Astrocyte (in vitro differentiated cells and primary cell): ENCODE measurements at regions not wholly inside any gene's neighbourhood (a gene's known extent, or its start where the extent isn't known, plus 50 kb on each side); places are given as distances from the start of the nearest gene placed in this dataset.

Source experiments
- DNase-seq: peaks from one replicate; pipeline ENCODE4 v3.0.0-alpha.2; 2010; ENCODE audit warnings: low read depth
- FAIRE-seq: peaks from 2 replicates; lab custom pipeline; 2011; peaks lifted over from hg19 to GRCh38; lab: Jason Lieb, UNC
- H2AFZ ChIP-seq: 2 replicates; pipeline ENCODE4 v1.6.0; 2012; ENCODE audit warnings: low read depth, low read length, inconsistent platforms
- H3K27ac ChIP-seq: 2 replicates; pipeline ENCODE4 v1.5.1; 2011; ENCODE audit warnings: low read depth, low read length, inconsistent platforms
- H3K27me3 ChIP-seq: 2 replicates; pipeline ENCODE4 v1.6.0; 2011; ENCODE audit warnings: low read length, inconsistent platforms; ENCODE audit not compliant: insufficient read depth
- H3K36me3 ChIP-seq: 2 replicates; pipeline ENCODE4 v1.5.1; 2011; ENCODE audit warnings: low read length, inconsistent platforms; ENCODE audit not compliant: insufficient read depth
- H3K4me1 ChIP-seq: 2 replicates; pipeline ENCODE4 v1.5.1; 2011; ENCODE audit warnings: low read length, inconsistent platforms; ENCODE audit not compliant: insufficient read depth
- H3K4me2 ChIP-seq: 2 replicates; pipeline ENCODE4 v1.6.0; 2012; ENCODE audit warnings: low read length, inconsistent platforms
- H3K4me3 ChIP-seq: 2 replicates; pipeline ENCODE4 v1.5.1; 2011; ENCODE audit warnings: low read depth, mild to moderate bottlenecking, low read length, inconsistent platforms; ENCODE audit not compliant: insufficient read depth
- H3K79me2 ChIP-seq: 2 replicates; pipeline ENCODE4 v1.6.0; 2012; ENCODE audit warnings: mild to moderate bottlenecking, low read length, inconsistent platforms; ENCODE audit not compliant: insufficient read depth
- H3K9ac ChIP-seq: 2 replicates; pipeline ENCODE4 v1.6.0; 2012; ENCODE audit warnings: mild to moderate bottlenecking, low read length, inconsistent platforms
- H3K9me3 ChIP-seq: 2 replicates; pipeline ENCODE4 v1.5.1; 2012; ENCODE audit warnings: low read depth, mild to moderate bottlenecking, low read length, inconsistent platforms; ENCODE audit not compliant: insufficient read depth
- H4K20me1 ChIP-seq: 2 replicates; pipeline ENCODE4 v1.6.0; 2012; ENCODE audit warnings: low read length, inconsistent platforms; ENCODE audit not compliant: insufficient read depth
- H3K27ac Mint-ChIP-seq: one replicate; pipeline ENCODE4 v1.8.0; 2021; ENCODE audit warnings: mild to moderate bottlenecking, mixed read lengths; ENCODE audit not compliant: unreplicated experiment
- H3K27me3 Mint-ChIP-seq: one replicate; pipeline ENCODE4 v1.8.0; 2021; ENCODE audit warnings: low read depth, mixed read lengths; ENCODE audit not compliant: unreplicated experiment
- H3K36me3 Mint-ChIP-seq: one replicate; pipeline ENCODE4 v1.8.0; 2021; ENCODE audit warnings: low read depth, mixed read lengths; ENCODE audit not compliant: unreplicated experiment
- H3K4me1 Mint-ChIP-seq: one replicate; pipeline ENCODE4 v1.8.0; 2021; ENCODE audit warnings: low read depth, mixed read lengths; ENCODE audit not compliant: unreplicated experiment
- H3K4me3 Mint-ChIP-seq: one replicate; pipeline ENCODE4 v1.8.0; 2021; ENCODE audit warnings: mild to moderate bottlenecking, moderate library complexity, mixed read lengths; ENCODE audit not compliant: unreplicated experiment
- H3K9me3 Mint-ChIP-seq: one replicate; pipeline ENCODE4 v1.8.0; 2021; ENCODE audit warnings: mild to moderate bottlenecking, mixed read lengths; ENCODE audit not compliant: unreplicated experiment
- CTCF ChIP-seq: IDR thresholded peaks from 2 replicates; pipeline ENCODE4 v1.5.1; 2011; ENCODE audit warnings: low read depth, mild to moderate bottlenecking, inconsistent platforms, low read length, moderate library complexity; ENCODE audit not compliant: insufficient read depth
- EZH2 ChIP-seq: IDR thresholded peaks from 2 replicates; pipeline ENCODE4 v1.6.1; 2012; ENCODE audit warnings: mild to moderate bottlenecking, low read length, inconsistent platforms; ENCODE audit not compliant: insufficient read depth

GRCh38 chr16:80337786-80338185, 203.0 kb upstream of the DYNLRB2 start:
- no peak for FAIRE-seq
- Histone ChIP-seq H3K36me3 (no peaks in the 10 kb centered on the region), H3K4me3 (no peak overlapping the region), H3K9ac (no peak overlapping the region), H2AFZ (no peak overlapping the region), H3K79me2 (no peaks in the 10 kb centered on the region), H3K27me3 (no peaks in the 10 kb centered on the region), H3K4me1 (no peaks in the 10 kb centered on the region), H4K20me1 (no peaks in the 10 kb centered on the region), H3K4me2 (no peak overlapping the region), H3K27ac (no peak overlapping the region), H3K9me3 (no peaks in the 10 kb centered on the region)
- DNase-seq = no peak
- no peaks in the 10 kb centered on the region for H3K36me3 Mint-ChIP-seq
- H3K27ac Mint-ChIP-seq = no peak overlapping the region
- H3K9me3 Mint-ChIP-seq = no peaks in the 10 kb centered on the region
- peaks cover 4% of the 10 kb centered on the region for H3K4me1 Mint-ChIP-seq
- no peak for TF ChIP-seq CTCF
- TF ChIP-seq EZH2 = no peak
- no peak overlapping the region for H3K4me3 Mint-ChIP-seq
- H3K27me3 Mint-ChIP-seq = peaks cover 9% of the 10 kb centered on the region

- H3K9ac ChIP-seq = no peak overlapping the region
- H3K4me3 ChIP-seq = no peak overlapping the region
- FAIRE-seq = no peak
- Mint-ChIP-seq H3K4me1 (no peaks in the 10 kb centered on the region), H3K4me3 (no peak overlapping the region), H3K27ac (no peak overlapping the region), H3K27me3 (peaks cover 14% of the 10 kb centered on the region), H3K36me3 (no peaks in the 10 kb centered on the region), H3K9me3 (no peaks in the 10 kb centered on the region)
- no peak for TF ChIP-seq CTCF
- no peak for TF ChIP-seq EZH2
- DNase-seq = no peak
- H3K27ac ChIP-seq = no peak overlapping the region
- H3K36me3 ChIP-seq = no peaks in the 10 kb centered on the region
- no peaks in the 10 kb centered on the region for H3K79me2 ChIP-seq
- no peaks in the 10 kb centered on the region for H4K20me1 ChIP-seq
- peaks cover 2% of the 10 kb centered on the region for H3K27me3 ChIP-seq
- no peak overlapping the region for H2AFZ ChIP-seq
- no peaks in the 10 kb centered on the region for H3K9me3 ChIP-seq
- no peak overlapping the region for H3K4me2 ChIP-seq
- no peaks in the 10 kb centered on the region for H3K4me1 ChIP-seq
Observed at GRCh38 chr16:80330803-80331202, 210.0 kb upstream of the DYNLRB2 start.

- Histone ChIP-seq H3K9me3 (no peaks in the 10 kb centered on the region), H3K27me3 (peaks cover 2% of the 10 kb centered on the region), H3K36me3 (no peaks in the 10 kb centered on the region), H3K4me2 (no peak overlapping the region), H2AFZ (no peak overlapping the region), H4K20me1 (no peaks in the 10 kb centered on the region), H3K27ac (no peak overlapping the region), H3K79me2 (no peaks in the 10 kb centered on the region), H3K4me3 (no peak overlapping the region), H3K4me1 (no peaks in the 10 kb centered on the region), H3K9ac (no peak overlapping the region)
- Mint-ChIP-seq H3K36me3 (no peaks in the 10 kb centered on the region), H3K27ac (no peak overlapping the region), H3K27me3 (peaks cover 14% of the 10 kb centered on the region), H3K9me3 (no peaks in the 10 kb centered on the region), H3K4me1 (no peaks in the 10 kb centered on the region), H3K4me3 (no peak overlapping the region)
- no peak for FAIRE-seq
- DNase-seq = no peak
- TF ChIP-seq EZH2 (no peak), CTCF (no peak)
Observed at GRCh38 chr16:80330150-80330549, 210.6 kb upstream of the DYNLRB2 start.
